ENCODE measurements at regions not wholly inside any gene's neighbourhood (a gene's known extent, or its start where the extent isn't known, plus 50 kb on each side); places are given as distances from the start of the nearest gene placed in this dataset.
A peak's percentile ranks its signal among the peaks of the same experiment; 100 is the strongest.

DNA sequence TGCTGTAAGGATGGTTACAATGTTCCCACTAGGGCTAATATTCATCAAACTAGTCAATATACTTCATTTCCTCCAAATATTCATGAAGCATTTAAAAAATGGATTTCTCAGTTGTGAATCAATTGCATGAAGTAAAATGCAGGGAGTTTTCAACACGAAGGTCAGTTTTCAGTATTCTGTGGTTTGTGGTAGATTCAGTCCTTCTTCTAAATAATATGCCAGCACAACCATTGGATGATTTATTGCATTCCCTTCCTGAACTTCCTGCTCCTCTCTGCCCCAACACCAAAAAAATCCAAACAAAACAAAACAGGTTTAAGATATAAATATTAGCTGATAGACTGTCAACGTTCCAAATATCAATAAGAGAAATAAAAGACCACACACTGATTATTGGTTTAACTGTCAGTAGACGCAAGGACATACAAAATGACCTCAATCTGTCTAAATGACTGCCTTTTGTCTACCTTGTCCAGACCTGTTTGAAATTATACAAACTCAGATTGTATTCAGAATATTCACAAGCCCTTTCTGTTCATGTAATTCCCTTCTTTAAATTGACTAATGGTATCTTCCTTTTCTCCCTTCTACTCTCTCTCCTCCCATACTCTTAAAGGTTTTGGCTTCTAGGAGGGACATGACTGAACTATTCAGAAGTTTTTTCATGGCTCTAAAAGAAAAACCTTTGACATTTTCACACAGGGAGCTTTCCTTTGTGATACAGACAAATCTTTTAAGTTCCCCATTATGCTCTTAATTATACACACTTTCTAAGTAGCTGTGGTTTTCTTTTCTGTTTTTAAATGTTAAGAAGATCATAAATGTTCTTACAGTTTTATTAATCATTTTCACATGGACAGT lies 92.6 kb upstream of the STT3B start:
- no peak for DNase-seq

DNA sequence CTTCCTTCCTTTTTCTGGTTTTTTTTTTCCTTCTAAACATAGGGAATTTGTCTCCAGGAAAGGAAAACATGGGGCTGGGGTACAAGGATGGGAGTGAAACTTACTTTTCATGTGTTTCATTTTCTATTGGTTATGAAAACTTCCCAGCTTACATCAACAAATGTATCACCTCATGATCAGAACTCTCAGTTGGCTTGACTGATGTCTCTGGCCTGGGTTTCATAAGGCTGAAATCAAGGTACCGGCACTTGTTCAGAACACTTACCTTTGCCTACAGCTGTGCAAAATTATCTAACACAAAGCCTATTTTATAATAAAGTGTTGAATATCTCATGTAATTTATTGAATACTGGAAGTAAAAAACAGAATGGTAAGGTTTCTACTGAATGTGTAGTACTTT lies 91.8 kb upstream of the STT3B start:
- DNase-seq, result no peak

DNA sequence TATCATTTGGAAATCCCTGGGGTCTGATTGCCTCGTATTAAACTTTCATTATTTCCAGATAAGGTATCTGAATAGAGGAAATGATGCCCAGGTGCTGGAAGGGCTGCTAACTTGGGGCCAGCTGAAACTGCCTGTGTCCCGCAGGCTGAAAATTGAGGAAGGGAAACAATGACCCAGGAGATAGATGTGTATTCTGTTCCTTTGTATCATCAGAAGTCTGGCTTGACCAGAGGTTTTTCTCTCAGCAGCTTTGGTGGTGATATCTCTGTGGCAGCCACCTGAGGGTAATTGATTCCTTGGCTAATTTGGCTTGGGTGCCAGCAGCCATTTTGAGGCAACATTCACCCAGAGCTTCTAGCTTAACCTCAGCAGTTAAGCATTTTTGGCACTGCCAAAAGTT lies 90.0 kb upstream of the STT3B start:
- DNase-seq, result no peak

DNA sequence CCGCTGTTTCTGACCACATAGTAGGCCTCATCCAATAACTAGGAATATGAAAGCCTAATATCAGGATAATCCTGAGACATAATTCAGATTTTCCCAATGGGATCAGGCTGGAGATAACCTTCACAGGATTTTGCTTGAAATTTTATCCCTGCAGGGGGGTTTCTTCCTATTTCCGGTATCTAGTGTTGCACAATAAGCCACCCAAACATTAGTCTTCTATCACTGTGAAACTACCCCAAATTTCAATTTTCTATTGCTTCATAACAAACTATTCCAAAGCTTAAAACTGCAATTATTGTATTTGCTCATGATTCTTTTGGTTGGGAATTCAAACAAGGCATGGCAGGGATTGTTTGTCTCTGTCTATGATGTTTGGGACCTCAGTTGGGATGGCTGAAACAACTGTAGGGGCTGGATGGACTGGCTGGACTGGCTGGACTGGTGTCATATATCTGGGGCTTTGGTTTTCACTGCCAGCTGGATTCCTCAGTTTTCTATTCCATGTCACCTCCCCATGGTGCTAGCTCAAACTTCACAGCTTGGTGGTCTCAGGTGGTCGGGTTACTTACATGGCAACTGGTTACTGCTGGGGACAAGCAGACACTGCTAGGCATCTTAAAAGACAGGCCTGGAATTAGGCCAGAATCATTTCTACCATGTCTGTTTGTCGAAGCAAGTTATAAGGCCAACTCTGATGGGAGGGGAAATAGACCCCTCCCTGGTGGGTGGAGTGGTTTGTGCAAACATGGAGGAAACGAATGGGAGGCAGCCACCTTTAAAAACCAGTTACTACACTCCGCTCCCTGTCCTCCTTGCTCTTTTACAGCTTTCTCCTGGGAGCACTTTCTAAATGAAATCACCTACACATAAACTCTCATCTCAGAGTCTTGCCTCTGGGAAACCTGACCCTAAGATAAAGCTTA lies 88.2 kb upstream of the STT3B start:
- DNase-seq, result no peak

DNA sequence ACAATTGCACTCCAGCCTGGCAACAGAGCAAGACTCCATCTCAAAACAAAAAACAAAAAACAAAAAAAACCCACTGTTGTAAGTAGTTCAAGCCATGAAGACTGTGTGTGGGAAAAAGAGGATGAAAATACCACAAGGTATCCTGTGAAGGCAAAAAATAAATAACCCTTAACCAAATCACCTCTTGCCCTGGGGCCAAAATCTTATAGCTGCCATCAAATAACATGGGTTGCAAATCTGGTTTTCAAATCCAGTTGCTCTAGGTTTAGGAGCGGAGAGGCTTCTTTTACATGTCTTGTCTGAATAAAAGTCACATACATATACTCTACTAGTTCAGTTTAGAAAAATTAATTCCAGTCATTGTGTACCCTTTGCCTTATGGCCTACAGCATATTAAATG lies 87.0 kb upstream of the STT3B start:
- no peak for DNase-seq

DNA sequence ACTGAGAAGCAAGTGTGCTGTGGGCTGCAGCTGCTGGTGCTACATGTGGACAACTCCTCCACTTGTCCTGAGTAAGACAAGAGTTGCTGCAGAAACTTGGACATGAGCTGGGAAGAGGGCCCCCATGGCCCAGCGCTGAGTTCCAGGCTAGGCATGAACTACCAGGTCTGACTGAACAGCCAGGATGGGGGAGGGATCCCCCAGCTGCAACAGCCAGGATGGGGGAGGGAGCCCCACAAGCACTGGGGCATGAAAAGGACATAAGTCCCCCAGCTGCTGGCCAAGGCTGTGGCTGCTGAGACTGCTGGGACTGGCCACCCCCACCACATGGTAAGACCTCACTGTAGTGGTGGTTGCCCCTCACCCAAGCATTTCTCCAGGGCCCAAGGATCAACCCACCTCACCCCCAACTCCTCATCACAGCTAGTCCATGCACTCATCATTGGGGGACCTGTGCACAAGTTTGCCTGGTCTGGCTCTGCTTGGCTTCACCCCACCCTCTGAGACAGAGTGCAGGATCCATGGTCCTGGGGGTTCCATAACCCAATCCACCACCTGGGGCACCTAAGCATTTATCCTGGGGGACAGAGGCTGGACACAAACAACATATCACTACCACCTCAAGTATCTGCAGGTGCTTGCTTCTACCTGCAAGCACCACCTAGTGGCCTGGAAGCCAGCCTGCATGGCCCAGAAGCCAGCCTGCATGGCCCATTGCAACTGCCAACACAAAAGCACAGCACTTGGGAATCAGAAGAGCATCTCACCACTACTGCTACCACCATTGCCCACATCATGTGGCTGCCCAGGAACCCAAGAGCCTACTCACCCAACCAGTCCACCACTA lies 84.5 kb upstream of the STT3B start:
- DNase-seq, result no peak

DNA sequence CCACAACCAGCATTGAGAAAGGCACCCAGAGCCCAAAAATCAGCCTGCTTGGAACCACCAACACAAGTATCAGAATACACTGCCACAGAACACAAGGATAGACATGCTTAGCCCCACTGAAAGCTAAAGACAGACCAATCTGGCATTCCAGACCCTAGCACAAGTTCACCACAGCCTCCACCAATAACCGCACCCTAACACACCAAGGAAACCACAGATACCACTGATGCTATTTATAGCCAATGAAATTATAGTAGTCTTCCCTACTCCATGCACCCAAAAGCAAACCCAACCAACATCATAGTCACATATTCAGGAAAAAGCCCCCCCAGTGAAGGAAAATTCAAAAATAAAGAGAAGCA lies 83.9 kb upstream of the STT3B start:
- DNase-seq, result no peak

DNA sequence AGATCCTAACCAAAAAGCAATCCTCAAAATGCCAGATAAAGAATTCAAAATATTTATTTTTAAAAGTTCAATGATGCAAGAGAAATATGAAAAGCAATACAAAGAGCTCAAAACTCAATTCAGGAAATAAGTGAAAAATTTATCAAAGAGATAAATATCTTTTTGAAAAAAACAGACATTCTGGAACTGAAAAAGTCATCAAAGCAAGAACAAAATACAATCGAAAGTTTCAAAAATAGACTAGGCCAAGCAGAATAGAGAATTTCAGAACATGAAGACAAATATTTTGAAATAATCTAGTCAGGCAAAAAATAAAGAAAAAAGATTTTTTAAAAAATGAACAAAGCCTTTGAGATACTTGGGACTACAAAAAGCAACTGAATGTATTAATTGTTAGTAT lies 83.4 kb upstream of the STT3B start:
- DNase-seq, result no peak

DNA sequence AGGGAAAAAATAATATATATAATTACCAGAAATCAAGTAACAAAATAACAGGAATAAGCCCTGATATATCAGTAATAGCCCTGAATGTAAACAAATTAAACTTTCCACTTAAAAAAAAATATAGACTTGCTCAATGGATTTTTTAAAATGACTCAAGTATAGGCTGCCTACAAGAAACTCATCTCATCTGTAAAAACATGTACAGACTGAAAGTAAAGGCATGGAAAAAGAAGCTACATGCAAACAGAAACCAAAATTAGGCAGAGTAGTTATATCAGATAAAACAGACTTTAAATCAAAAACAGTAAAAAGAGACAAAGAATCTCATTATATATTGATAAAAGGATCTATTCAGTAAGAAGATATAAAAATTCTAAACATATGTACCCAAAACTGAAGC lies 82.4 kb upstream of the STT3B start:
- DNase-seq, result no peak

DNA sequence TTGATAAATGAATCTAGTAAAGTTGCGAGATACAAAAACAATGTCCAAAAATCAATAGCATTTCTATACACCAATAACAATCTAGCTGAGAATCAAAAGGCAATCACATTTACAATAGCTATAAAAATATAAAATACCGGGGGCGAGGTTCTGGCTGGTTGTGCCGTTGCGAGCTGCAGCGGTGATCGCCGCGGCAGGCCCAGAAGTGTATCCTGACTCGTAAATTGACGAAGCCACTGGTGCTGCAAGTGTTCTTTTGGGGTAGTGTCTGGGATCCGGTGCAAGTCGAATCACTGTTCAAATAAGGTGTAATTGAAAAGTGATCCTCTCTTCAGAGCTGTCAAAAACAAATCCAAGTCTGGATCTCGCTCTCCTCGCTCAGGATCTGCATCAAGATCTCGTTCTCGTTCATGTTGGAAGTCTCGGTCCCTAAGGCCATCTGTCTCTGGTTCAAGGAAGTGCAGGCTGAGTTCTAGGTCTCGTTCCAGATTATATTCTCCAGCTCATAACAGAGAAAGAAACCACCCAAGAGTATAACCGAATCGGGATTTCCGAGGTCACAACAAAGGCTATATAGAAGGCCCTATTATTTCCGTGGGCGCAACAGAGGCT lies 80.1 kb upstream of the STT3B start:
- DNase-seq, result no peak

DNA sequence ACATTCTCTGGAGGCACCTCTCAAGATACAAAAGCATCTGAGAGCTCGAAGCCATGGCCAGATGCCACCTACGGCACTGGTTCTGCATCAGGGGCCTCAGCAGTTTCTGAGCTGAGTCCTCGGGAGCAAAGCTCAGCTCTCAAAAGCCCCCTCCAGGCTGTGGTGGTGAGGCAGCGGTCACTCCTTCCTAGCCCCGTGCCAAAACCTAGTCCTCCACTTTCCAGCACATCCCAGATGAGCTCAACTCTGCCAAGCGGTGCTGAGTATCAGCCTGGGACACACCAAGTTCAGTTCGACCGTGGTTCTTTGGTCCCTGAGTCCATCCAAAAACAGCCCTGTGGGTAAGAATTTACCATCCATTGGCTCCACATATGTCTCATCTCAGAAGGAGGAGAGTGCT lies 79.3 kb upstream of the STT3B start:
- no peak for DNase-seq

DNA sequence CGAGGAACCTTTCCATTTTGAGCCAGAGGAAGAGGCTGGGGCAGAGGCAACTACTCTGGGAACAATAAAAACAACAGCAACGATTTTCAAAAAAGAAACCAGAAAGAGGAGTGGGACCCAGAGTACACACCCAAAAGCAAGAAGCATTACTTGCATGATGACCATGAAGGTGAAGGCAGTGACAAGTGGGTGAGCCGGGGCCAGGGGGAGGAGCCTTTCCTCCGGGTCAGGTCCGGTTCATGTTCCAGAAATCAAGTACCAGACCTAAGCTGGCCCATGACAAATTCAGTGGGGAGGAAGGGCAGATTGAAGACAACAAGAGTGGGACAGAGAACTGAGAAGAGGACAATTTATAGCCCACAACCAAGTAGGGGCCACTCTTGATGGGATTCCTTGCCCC lies 77.2 kb upstream of the STT3B start:
- DNase-seq, result no peak

DNA sequence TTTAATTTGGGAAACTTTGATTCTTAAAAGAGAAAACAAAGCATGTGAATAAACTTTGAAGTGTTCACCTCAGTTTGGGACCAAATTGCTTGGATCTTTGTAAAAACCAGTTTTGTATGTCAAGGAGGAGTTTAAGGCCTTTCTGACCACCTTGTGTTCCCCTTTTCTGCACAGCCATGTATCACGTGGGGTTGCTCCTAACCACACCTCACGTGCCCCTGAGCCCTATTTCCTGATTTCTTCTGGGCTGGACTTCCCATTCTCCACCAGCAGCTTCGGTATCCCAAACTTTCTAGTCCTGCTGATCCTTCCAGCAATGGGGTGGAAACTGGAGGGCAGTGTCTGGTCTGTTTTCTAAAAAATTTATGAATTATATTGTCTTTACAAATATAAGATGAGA lies 76.4 kb upstream of the STT3B start:
- DNase-seq, result no peak

DNA sequence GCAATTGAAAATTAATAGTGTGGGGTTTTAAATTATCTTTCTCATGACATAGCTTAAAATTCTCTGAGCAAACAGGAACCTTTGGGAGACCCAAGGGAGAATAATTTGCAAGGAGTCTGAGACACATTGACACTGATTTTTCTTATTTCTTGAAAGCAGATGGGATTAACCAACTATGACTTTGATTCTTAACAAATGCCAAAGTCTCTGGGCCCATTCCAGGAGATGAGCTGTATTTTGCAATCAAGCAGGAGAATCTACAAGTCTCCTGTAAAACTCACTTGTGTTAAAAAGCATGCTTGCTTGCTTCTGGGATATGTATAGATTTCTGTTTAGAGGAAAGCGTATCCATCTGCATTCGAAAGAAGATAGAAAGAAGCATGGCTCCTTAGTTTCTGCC lies 71.3 kb upstream of the STT3B start:
- DNase-seq, result no peak

DNA sequence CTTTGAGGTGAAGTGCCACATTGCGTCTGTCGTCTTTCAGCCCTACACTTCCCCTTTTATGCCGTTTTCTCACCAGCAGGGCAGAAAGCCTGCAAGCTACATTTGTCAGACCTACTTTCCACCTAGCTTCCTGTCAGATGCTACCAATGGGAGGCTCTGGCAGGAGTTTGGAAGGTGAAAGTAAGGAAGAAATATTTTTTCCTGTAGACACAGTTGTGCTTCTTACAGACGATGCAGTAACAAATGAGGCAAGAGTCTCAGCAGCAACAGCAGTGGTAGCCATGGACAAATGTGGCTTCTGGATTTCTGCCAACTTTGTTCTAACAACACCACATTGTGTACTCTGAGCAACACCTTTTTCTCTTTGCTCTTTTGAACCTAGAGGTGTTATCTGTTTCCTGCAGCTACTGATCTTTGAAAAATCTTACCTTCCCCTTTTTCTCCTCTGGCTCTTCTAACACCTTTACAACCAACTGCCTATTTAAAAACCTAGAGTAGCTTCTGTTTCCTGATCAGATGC lies 70.6 kb upstream of the STT3B start:
- DNase-seq, result peak; percentile 11

DNA sequence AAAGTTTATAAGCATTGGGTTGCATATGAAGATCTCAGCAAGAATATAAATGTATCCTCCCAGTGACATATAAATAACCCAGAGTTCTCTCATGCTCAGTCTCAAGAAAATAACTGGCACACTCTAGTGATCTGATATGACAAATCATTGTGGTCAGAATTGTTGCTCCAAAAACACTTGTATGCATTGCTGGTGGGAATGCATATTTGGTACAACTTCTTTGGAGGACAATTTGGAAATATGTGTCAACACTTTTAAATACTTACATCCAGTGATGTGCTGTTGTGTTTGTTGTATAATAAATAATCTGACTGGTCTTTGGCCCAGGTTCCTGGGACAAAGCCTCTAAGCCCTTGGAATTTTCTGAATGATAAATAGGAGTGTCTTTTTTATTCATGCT lies 66.7 kb upstream of the STT3B start:
- no peak for DNase-seq

DNA sequence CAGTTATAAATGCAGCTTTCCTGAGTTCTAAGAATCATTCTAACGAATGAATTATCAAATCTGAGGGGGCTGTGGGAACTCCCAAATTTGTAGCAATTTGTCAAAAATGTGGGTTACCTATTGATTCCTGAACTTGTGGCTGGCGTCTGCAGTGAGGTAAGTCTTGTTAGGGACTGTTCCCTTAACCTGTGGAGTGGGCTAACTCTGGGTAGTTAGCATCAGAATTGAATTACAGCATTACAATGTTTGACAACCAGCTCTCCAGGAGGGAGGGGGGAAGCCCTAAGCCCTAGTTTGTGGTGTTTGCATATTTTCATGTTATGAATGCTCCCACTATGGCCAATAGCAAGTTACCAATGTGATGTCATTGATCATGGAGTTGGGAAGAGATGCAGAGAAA lies 65.9 kb upstream of the STT3B start:
- no peak for DNase-seq

DNA sequence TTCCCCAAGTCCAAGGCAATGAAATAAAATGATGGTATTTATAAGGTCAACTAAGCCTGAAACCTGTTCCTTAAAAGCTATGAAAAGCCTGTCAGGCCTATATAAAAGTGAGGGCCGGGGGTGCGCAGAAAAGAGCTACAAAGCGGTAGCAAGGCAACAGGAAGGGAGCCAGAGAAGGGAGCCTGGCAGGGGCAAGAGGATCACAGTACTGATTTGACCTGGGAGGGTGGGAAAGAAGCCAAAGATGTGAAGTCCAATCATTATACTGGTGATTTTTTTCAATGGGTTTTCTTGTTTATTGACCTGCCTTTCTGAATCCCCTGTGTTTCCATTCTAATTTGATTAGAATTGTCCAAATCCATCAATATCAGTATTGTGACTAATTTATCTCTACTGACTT lies 64.3 kb upstream of the STT3B start:
- DNase-seq, result no peak

DNA sequence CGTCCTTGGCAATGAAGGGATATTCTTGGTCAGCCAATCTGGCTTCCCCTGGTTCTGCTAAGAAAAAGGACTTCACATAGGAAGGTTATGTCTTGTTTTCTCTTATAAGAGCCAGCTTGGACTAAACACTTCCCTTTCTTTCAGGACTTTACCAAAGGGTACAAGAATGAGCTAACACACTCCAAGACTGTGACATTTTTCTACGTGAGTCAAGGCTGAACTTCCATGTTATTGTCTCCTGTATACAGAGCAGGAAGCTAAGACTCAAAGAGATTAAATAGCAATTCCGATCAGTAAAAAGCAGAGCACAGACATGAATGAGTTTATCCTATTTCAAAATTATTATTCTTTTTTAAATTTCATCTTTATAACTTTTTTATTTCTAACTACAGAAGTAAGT lies 63.3 kb upstream of the STT3B start:
- DNase-seq, result no peak

DNA sequence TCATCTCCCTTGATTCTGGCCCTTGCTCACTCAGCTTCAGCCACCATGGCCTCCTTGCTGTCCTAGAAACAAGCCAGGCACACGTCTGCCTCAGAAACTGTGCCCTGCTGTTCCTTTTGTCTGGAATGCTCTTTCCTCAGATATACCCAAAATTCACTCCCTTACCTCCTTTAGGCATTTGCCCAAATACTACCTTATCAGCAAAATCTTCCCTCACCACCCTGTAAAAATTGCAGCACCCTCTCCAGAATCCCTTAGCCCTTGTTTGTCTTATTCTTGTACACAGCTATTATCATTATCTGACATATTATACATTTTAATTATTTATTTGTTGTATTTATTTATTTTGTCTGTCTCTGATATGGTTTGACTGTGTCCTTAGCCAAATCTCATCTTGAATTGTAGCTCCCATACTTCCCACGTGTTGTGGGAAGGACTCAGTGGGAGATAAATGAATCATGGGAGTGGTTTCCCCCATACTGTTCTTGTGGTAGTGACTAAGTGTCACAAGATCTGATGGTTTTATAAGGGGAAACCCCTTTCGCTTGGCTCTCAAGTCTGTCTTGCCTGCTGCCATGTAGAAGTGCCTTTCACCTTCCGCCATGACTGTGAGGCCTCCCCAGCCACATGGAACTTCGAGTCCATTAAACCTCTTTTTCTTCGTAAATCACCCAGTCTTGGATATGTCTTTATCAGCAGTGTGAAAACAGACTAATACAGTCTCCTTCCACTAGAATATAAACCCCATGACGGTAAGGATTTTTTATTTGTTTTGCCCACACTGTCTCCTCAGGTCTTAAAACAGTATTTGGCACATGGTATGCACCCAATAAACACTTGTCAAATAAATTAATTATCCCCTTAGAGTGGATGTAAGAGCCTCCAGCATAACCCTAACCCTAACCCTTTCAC lies 60.0 kb upstream of the STT3B start:
- DNase-seq, result no peak

DNA sequence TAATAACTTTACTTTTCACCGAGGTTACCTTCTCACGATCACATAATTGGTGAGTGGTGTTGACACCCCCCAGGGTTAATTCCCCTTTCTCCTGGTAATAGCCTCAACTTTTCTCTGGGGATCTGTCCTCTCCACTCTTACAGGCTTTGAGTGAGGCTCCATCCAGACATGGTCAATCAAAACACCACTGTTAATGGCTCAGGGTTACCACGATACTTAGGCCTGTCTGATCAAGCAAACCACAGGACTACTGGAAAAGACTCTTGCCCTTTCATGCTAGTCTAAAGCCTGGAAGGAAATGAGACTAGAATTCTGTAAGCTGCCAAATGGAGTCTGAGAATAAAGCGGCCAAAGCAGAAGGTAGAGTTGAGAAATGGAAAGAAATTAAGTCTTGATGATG lies 56.5 kb upstream of the STT3B start:
- DNase-seq, result no peak

DNA sequence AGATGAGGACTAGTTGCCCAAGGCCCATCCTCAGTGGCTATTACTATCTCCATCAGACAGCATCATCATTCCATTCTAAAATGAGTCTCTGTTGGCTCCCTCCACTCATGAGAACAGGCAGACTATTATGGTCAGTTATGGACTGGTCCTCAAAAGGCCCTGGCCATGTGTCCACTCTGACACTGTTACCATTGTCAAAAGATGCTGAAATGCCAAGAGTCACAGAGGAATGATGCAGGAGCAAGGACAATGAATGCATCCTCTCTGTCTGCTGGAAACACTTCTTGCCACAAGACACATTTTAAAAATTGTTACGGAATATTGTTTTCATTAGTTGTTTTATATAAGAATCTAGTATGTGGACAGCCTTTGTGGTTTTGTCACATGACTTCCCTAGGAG lies 53.3 kb upstream of the STT3B start:
- no peak for DNase-seq
